HG02970 (cell line): ENCODE measurements at regions not wholly inside any gene's neighbourhood (a gene's known extent, or its start where the extent isn't known, plus 50 kb on each side); places are given as distances from the start of the nearest gene placed in this dataset.
"Not testable (repeated sequence)": the region's sequence is repeated elsewhere in the genome, so short reads cannot be mapped to it uniquely, and the experiment has no call there.

ENCODE experiments used
- ATAC-seq: cut with Tn5 transposase; IDR thresholded peaks from one replicate; pipeline ENCODE4 v1.9.1; 2021; ENCODE audit warnings: mild to moderate bottlenecking, moderate library complexity, moderate number of reproducible peaks; ENCODE audit not compliant: unreplicated experiment, low FRiP score

DNA sequence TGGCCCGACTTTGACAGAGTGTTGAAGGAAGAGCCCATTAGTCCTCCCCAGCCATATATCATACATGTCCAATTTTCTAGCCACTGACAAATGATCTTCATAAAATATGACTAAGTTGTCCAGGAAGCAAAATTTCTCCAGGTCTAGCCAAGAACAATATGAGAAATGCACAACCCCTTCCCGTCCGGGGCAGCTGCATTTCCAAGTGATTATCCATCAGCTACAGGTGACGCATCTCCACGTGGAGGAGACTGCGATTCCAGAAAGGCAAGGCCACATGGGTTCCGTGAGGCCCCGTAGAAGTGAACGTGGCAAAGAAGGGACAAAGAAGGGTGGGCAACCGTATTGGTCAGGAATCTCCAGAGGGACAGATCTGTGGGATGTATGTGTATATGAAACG lies 118.6 kb downstream of the ATP6V0E2 start:
- not testable (repeated sequence) for ATAC-seq

DNA sequence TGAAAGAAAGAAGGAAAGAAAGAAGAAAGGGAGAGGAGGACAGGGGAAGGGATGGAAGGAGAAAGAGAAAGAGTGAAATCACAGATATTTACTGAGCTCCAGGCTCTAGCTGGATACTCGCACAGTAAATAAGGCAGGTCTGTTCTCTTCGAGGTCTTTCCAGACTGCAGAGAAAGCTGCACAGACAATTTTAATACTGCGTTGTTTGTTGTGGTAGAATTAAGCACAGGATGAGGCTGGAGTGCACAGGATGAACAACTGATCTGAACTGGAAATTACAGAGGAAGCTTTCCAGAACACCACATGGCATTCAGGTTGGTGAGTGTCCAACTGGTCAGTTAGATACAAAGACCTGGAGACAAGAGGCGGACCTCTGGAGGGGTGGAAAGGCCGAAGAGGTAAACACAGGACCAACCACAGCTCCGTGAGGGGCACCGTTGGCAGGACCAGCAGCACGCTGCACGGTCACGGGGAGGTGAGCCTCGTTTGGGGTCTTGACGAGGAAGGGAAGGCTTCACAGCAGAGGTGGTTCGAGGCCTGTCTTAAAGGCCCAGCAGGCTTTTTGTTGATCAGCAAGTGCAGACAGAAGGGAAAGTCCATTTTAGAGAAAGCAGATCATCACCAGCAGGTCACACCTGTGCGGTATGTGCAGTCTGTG lies 121.7 kb downstream of the ATP6V0E2 start:
- not testable (repeated sequence) for ATAC-seq

DNA sequence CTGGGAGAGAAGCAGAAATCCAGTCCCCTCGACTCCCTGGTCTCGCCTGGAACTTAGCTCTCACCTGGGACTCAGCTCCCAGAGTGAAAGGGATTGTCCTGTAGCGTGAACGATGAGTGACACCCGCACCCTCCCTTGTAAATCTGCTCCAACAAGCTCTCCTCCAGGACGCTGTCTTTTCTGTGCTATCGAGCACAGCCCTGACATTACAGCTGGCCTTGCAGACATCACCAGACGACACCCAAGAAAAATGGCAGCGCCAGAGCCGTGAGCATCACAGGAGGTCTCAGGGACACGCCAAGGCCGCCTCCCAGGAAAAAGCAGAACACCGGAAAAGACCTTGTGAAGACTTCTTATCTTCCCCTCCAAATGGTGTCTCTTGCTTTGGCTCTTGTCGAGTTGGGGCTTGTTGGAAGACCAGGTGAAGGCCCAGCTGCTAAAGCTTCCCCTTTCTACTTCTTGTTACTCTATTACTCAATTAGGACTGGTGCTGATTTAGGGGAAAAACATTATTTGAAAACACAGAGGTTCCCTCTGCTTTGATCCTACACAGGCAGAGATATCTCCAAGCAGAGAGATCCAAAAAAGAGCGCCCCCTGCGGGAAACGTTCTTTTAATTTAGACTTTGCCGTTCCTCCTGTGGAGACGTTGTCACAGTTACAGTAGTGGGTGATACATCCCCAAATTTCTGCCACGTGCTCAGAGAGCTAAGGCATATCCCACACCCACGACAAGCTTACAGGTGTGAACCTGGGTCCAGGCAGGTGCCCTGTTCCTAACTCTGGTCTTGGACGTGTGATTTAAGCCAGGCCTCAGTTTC lies 127.2 kb downstream of the ATP6V0E2 start:
- ATAC-seq = not testable (repeated sequence)

GRCh38 chr7:150003304-150003810 lies 129.6 kb downstream of the ATP6V0E2 start:
- no peak for ATAC-seq

DNA sequence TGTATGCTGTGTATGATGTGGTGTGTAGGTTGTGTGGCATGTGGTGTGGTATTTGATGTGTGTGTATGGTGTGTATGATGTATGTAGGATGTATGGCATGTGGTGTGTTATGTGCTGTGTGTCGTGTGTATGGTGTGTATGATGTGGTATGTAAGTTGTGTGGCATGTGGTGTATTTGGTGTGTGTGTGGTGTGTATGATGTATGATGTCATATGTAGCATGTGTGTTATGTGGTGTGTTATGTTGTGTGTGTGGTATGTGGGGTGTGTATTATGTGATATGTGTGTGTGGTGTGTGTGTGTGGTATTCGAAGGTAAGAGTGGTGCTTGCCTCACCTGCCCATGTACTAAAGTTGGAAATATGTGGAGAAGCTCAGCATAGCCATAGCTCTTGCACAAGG lies 130.2 kb downstream of the ATP6V0E2 start:
- ATAC-seq = not testable (repeated sequence)

DNA sequence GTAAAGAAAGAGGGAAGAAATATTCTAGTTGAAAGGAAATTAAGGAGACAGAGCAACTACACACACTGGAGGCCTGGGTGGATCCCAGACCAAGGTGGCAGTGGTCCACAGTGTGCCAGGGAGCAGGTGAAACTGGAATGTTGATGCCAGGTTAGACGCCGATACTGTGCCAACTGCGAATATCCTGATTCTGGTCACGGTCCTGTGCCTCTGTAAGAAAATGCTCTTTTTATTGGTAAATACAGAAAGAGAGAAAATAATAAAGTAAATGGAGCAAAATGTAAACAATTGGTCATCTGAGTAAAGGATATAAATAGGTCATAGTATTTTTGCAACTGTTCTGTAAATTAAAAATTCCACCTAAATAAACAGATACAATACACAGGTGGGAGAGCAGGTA lies 131.1 kb downstream of the ATP6V0E2 start:
- ATAC-seq = not testable (repeated sequence)

GRCh38 chr7:150009620-150010303 lies 136.0 kb downstream of the ATP6V0E2 start:
- not testable (repeated sequence) for ATAC-seq

- not testable (repeated sequence) for ATAC-seq
These were observed 143.0 kb downstream of the ATP6V0E2 start for GRCh38 chr7:150016651-150017189.

DNA sequence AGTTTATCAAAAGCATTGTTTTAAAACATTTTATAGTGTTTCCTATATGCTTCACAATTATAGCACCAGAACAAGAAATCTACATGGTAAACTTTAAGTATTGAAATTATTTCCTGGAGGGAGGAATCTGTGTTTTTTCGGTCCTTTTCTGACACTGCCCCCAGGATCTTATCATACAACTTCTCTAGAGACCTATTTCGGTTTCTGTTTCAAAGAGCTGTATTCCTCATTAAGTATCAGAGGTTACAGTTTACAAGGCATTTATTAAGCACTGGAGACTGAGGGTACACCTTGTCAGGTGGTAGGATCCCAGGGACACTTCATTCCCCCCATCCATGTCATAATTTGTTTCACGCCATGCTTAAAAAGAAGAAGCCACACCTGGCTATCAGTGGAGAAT lies 146.4 kb downstream of the ATP6V0E2 start:
- not testable (repeated sequence) for ATAC-seq

DNA sequence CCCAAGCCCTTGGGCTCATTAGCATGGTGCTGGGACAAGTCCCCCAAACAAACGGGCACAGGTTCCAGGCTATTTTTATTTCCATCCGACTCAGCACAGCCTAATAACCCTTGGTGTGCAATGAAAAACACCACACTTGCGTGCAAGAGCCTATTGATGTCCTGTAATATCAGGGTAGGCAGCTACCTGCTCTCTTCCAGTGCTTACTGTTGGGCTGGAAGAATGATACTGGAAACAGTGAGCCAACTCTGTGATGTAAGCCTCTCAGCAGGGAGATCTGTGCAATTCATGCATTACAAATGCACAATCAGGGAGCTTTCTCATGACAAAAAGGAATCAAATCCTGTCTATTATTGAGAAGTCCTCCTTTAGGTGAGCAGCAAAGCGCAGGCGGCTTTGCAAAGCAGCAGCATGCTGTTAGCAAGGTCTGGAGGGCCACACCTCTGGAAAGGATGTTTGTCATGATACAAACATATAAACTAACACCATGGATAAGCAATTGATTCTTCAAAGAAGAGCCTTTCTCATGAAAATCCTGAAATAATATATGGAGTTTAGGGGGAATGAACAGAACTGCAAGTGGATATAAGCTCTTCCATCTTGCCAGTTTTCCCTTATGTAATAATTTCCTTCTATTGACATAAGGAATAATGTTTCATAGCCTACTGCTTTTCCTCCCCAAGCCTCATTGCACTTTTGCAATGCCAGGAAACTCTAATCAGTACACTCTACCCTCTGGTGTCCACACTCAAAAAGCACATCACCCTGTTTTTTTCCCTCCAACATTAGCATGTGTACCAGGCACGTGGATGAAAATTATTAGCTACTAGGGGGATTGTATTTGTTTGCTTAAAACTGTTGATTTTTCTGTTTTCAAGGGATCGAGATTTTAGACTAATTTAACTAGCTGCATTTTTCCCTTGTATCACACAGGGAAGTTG lies 151.1 kb downstream of the ATP6V0E2 start:
- not testable (repeated sequence) for ATAC-seq

- not testable (repeated sequence) for ATAC-seq
These were observed 152.0 kb downstream of the ATP6V0E2 start for GRCh38 chr7:150025802-150026201.

GRCh38 chr7:150028344-150029012 lies 154.7 kb downstream of the ATP6V0E2 start:
- not testable (repeated sequence) for ATAC-seq

- not testable (repeated sequence) for ATAC-seq
These were observed 155.2 kb downstream of the ATP6V0E2 start for GRCh38 chr7:150029013-150029389.

GRCh38 chr7:150031733-150032132 lies 158.0 kb downstream of the ATP6V0E2 start:
- ATAC-seq = not testable (repeated sequence)

DNA sequence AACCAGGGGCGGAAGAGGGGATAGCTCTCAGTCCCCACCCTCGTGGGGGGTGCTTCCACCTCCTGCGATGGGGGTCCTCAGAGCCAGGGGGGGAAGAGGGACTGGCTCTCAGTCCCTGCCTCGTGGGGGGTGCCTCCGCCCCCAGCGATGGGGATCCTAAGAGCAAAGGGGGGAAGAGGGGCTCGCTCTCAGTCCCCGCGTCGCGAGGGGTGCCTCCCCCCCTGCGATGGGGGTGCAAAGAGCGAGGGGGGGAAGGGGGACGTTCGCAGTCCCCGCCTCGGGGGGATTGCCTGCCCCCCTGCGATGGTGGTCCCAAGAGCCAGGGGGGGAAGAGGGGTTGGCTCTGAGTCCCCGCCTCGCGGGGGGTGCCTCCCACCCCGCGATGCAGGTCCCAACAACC lies 159.9 kb downstream of the ATP6V0E2 start:
- ATAC-seq = not testable (repeated sequence)

DNA sequence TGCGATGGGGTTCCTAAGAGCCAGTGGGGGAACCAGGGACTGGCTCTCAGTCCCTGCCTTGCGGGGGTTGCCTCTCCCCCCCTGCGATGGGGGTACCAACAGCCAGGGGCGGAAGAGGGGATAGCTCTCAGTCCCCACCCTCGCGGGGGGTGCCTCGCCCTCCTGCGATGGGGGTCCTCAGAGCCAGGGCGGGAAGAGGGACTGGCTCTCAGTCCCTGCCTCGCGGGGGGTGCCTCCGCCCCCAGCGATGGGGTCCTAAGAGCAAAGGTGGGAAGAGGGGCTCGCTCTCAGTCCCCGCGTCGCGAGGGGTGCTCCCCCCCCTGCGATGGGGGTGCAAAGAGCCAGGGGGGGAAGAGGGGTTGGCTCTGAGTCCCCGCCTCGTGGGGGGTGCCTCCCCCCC lies 162.0 kb downstream of the ATP6V0E2 start:
- ATAC-seq = not testable (repeated sequence)

DNA sequence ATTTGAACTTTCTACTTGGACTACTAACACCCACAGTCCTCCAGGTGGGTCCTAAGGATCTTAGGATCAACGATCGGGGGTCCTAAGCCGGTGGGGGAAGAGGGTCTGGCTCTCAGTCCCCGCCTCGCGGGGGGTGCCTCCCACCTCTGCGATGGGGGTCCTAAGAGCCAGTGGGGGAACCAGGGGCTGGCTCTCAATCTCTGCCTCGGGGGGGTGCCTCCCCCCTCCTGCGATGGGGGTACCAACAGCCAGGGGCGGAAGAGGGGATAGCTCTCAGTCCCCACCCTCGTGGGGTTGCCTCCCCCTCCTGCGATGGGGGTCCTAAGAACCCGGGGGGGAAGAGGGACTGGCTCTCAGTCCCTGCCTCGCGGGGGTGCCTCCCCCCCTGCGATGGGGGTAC lies 165.3 kb downstream of the ATP6V0E2 start:
- not testable (repeated sequence) for ATAC-seq

DNA sequence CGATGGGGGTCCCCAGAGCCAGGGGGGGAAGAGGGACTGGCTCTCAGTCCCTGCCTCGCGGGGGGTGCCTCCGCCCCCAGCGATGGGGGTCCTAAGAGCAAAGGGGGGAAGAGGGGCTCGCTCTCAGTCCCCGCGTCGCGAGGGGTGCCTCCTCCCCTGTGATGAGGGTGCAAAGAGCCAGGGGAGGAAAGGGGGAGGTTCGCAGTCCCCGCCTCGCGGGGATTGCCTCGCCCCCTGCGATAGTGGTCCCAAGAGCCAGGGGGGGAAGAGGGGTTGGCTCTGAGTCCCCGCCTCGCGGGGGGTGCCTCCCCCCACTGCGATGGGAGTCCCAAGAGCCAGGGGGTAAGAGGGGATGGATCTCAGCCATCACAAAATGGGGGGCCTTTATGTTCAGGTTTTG lies 168.5 kb downstream of the ATP6V0E2 start:
- not testable (repeated sequence) for ATAC-seq

DNA sequence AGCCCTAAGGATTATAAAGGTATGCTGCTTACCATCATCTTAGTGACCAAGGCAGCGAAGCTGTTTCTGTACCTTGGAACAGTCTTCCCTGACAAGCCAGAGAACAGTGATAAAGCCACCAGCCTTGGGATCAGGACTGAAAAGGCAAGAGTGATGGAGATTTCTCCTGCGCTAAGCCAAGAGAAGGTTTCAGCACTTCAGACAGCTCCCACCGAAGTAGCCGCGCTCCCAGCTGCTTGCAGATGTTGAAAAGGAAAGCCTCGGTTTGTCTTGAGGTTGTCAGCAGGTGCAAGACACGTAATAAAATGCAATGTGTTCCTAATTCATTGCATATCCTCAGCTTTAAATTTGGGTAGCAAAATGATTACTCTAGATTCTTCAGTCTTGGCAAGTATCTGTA lies 171.0 kb downstream of the ATP6V0E2 start:
- ATAC-seq = not testable (repeated sequence)
